ENCODE measurements at regions not wholly inside any gene's neighbourhood (a gene's known extent, or its start where the extent isn't known, plus 50 kb on each side); places are given as distances from the start of the nearest gene placed in this dataset.

DNA sequence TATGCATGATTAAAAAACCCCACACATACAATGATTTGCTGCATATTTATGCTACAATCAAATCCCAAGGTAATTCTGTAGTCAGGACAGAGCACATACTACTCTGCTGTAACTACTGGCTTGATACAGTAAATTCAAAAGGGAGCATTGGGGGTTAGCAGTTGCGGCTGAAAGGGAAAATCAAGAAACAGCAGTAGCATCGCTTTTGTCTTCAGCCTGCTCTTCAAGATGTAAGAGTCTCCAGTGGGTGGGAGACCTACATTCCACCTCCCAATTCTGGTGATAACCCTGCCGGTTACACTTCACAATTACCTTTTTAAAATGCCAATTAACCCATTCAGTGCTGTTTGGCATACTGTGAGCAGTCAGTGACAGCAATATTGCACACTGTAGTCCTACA is 259.4 kb downstream of the NR2F2 start:
- H3K9me2 ChIP-seq (ENCODE audit: insufficient read depth) = no peaks in the 10 kb centered on the region
- in situ Hi-C loops (cut with MboI) = loop anchor here (25.0 kb wide), 1 partner anchor 1328 kb away; no protein-coding TSS in a partner anchor
- H4K20me1 ChIP-seq (ENCODE audit: insufficient read depth) = no peaks in the 10 kb centered on the region
- H3K4me2 ChIP-seq (ENCODE audit: unreplicated experiment) = no peak overlapping the region
- no peaks in the 10 kb centered on the region for H3F3A ChIP-seq (ENCODE audit: insufficient read depth)
- TF ChIP-seq EZH2phosphoT487 (IDR thresholded peaks at IDR 0.05; ENCODE audit: insufficient read depth, low read depth) (no peak), EZH2 (IDR thresholded peaks at IDR 0.05; ENCODE audit: insufficient read depth, poor library complexity, severe bottlenecking) (no peak)
- H3K4me3 ChIP-seq = no peak overlapping the region
- no peak for DNase-seq
- H3K4me1 ChIP-seq (ENCODE audit: insufficient read depth) = no peaks in the 10 kb centered on the region
- H2AFZ ChIP-seq = no peak overlapping the region
- H3K9ac ChIP-seq = no peak overlapping the region
- 38 to 45% methylated on average over 3 of the region's 3 CpGs for WGBS, 2 experiments (ENCODE audit: low coverage in 1 of 2, low lambda C conversion rate in 2 of 2, missing lambda C conversion rate in 2 of 2)
- no peaks in the 10 kb centered on the region for H3K36me3 ChIP-seq (ENCODE audit: low read depth)
- H3K27me3 ChIP-seq (replicated peaks; ENCODE audit: insufficient read depth) = peaks cover 65% of the 10 kb centered on the region
- no peak overlapping the region for H3K27ac ChIP-seq
- H3K9me3 ChIP-seq (ENCODE audit: low read depth) = no peaks in the 10 kb centered on the region
- no peaks in the 10 kb centered on the region for H3K79me2 ChIP-seq (ENCODE audit: insufficient read depth)

DNA sequence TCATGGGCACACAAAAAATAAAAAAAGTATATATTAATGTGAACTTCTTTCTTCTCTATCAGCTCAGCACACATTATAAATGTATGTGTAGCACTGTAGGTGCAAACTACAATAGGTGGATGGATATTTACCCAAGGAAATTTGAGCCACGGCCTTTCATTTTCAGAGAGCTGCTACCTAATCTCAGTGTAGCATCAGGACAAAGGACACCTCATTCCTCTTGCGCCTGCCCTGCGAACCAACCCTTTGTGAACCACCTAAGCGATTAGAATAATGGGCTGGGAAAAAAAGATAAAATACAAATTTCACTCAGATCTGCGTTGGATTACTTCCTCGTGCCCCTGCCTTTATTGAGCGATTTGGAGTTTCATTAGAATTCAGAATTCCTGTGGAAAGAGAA is 263.2 kb downstream of the NR2F2 start:
- H3K79me2 ChIP-seq (ENCODE audit: insufficient read depth) = no peaks in the 10 kb centered on the region
- no peaks in the 10 kb centered on the region for H3K36me3 ChIP-seq (ENCODE audit: low read depth)
- no peak overlapping the region for H2AFZ ChIP-seq
- WGBS, 2 experiments (ENCODE audit: low coverage in 1 of 2, low lambda C conversion rate in 2 of 2, missing lambda C conversion rate in 2 of 2) = 34 to 37% methylated on average over 7 of the region's 7 CpGs
- no peaks in the 10 kb centered on the region for H3K9me2 ChIP-seq (ENCODE audit: insufficient read depth)
- no peak overlapping the region for H3K27ac ChIP-seq
- no peaks in the 10 kb centered on the region for H3F3A ChIP-seq (ENCODE audit: insufficient read depth)
- H3K27me3 ChIP-seq (replicated peaks; ENCODE audit: insufficient read depth) = peaks cover 54% of the 10 kb centered on the region
- no peak for TF ChIP-seq EZH2phosphoT487 (IDR thresholded peaks at IDR 0.05; ENCODE audit: insufficient read depth, low read depth)
- no peak for TF ChIP-seq EZH2 (IDR thresholded peaks at IDR 0.05; ENCODE audit: insufficient read depth, poor library complexity, severe bottlenecking)
- no peaks in the 10 kb centered on the region for H4K20me1 ChIP-seq (ENCODE audit: insufficient read depth)
- in situ Hi-C loops (cut with MboI) = loop anchor here (25.0 kb wide), 1 partner anchor 1331 kb away; no protein-coding TSS in a partner anchor
- no peak overlapping the region for H3K9ac ChIP-seq
- no peaks in the 10 kb centered on the region for H3K4me1 ChIP-seq (ENCODE audit: insufficient read depth)
- H3K4me3 ChIP-seq = no peak overlapping the region
- no peaks in the 10 kb centered on the region for H3K9me3 ChIP-seq (ENCODE audit: low read depth)
- H3K4me2 ChIP-seq (ENCODE audit: unreplicated experiment) = no peak overlapping the region
- no peak for DNase-seq

DNA sequence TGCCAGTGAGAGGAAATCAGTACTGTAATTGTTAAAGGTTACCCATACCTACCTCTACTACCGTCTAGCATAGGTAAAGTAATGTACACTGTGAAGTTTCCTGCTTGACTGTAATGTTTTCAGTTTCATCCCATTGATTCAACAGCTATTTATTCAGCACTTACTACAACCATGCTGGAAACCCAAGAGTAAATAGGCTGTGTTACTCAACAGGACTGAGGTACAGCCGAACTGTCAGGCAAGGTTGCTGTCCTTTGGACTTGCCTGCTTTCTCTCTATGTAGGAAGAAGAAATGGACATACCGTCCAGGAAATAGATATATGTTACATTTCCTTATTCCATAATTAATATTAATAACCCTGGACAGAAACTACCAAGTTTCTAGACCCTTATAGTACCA is 265.5 kb downstream of the NR2F2 start:
- Histone ChIP-seq H3K79me2 (ENCODE audit: insufficient read depth) (no peaks in the 10 kb centered on the region), H3K4me1 (ENCODE audit: insufficient read depth) (no peaks in the 10 kb centered on the region), H3K27me3 (replicated peaks; ENCODE audit: insufficient read depth) (peaks cover 38% of the 10 kb centered on the region), H2AFZ (no peak overlapping the region), H3K4me3 (no peak overlapping the region), H3K36me3 (ENCODE audit: low read depth) (no peaks in the 10 kb centered on the region), H3K9me3 (ENCODE audit: low read depth) (no peaks in the 10 kb centered on the region), H3K27ac (no peak overlapping the region), H4K20me1 (ENCODE audit: insufficient read depth) (no peaks in the 10 kb centered on the region), H3K9ac (no peak overlapping the region), H3K9me2 (ENCODE audit: insufficient read depth) (no peaks in the 10 kb centered on the region), H3K4me2 (ENCODE audit: unreplicated experiment) (no peak overlapping the region), H3F3A (ENCODE audit: insufficient read depth) (no peaks in the 10 kb centered on the region)
- 30 to 36% methylated on average over 3 of the region's 3 CpGs for WGBS, 2 experiments (ENCODE audit: low coverage in 1 of 2, low lambda C conversion rate in 2 of 2, missing lambda C conversion rate in 2 of 2)
- no peak for DNase-seq
- in situ Hi-C loops (cut with MboI) = loop anchor here (25.0 kb wide), 1 partner anchor 1334 kb away; no protein-coding TSS in a partner anchor
- no peak for TF ChIP-seq EZH2 (IDR thresholded peaks at IDR 0.05; ENCODE audit: insufficient read depth, poor library complexity, severe bottlenecking)
- no peak for TF ChIP-seq EZH2phosphoT487 (IDR thresholded peaks at IDR 0.05; ENCODE audit: insufficient read depth, low read depth)

DNA sequence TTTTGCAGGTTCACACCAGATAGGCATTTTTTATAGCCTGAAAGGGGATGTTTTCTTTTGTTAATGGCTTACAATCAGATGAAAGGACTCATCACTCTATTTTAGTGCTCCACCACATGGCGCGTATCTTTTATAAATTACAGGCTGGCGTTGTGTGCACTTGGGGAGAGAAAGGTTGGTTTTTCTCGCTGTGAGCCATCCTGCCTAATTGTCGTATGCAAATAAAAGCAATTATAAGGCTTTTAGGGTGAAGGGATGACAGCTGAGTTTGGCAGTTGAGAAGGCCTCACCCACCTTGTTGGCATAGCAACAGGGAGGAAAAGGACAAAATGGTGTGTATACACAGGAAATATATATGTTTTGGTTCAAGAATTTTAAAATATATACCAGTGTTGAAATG is 268.0 kb downstream of the NR2F2 start:
- H3F3A ChIP-seq (ENCODE audit: insufficient read depth) = no peaks in the 10 kb centered on the region
- H3K9me3 ChIP-seq (ENCODE audit: low read depth) = no peaks in the 10 kb centered on the region
- no peak overlapping the region for H2AFZ ChIP-seq
- no peaks in the 10 kb centered on the region for H3K36me3 ChIP-seq (ENCODE audit: low read depth)
- DNase-seq = no peak
- no peaks in the 10 kb centered on the region for H3K9me2 ChIP-seq (ENCODE audit: insufficient read depth)
- no peaks in the 10 kb centered on the region for H3K79me2 ChIP-seq (ENCODE audit: insufficient read depth)
- H3K27me3 ChIP-seq (replicated peaks; ENCODE audit: insufficient read depth) = peaks cover 22% of the 10 kb centered on the region; the same call in 1 of the 2 replicates
- no peak overlapping the region for H3K4me2 ChIP-seq (ENCODE audit: unreplicated experiment)
- in situ Hi-C loops (cut with MboI) = loop anchor here (25.0 kb wide), 1 partner anchor 1336 kb away; no protein-coding TSS in a partner anchor
- WGBS, 2 experiments (ENCODE audit: low coverage in 1 of 2, low lambda C conversion rate in 2 of 2, missing lambda C conversion rate in 2 of 2) = 9 to 12% methylated on average over 5 of the region's 5 CpGs
- no peak overlapping the region for H3K4me3 ChIP-seq
- TF ChIP-seq EZH2 (IDR thresholded peaks at IDR 0.05; ENCODE audit: insufficient read depth, poor library complexity, severe bottlenecking) (no peak), EZH2phosphoT487 (IDR thresholded peaks at IDR 0.05; ENCODE audit: insufficient read depth, low read depth) (no peak)
- H3K27ac ChIP-seq = no peak overlapping the region
- no peaks in the 10 kb centered on the region for H4K20me1 ChIP-seq (ENCODE audit: insufficient read depth)
- no peak overlapping the region for H3K9ac ChIP-seq
- H3K4me1 ChIP-seq (ENCODE audit: insufficient read depth) = no peaks in the 10 kb centered on the region

DNA sequence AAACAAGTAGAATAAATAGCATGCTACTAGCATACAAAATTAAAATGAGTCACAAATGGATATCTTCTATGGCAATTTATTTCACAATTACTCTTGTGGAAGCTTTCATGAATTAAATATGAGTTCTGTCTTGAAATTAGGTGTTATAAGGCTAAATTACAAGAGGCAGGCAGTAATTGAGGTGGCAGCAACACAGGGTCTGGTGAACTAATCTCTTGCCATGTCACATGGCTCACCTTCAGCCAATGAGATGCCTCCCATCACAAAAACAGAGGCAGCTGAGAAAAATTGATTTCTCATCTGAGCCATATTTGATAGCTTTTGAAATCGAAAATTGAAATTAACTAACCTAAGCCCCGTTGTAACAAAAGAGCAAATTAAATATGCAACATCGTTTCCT is 268.8 kb downstream of the NR2F2 start:
- no peak for DNase-seq
- Histone ChIP-seq H3K4me1 (ENCODE audit: insufficient read depth) (no peaks in the 10 kb centered on the region), H2AFZ (no peak overlapping the region), H3K9ac (no peak overlapping the region), H3K9me2 (ENCODE audit: insufficient read depth) (no peaks in the 10 kb centered on the region), H3K4me2 (ENCODE audit: unreplicated experiment) (no peak overlapping the region), H4K20me1 (ENCODE audit: insufficient read depth) (no peaks in the 10 kb centered on the region), H3K9me3 (ENCODE audit: low read depth) (no peaks in the 10 kb centered on the region), H3K27me3 (replicated peaks; ENCODE audit: insufficient read depth) (peaks cover 14% of the 10 kb centered on the region; the same call in 1 of the 2 replicates), H3K27ac (no peak overlapping the region), H3K4me3 (no peak overlapping the region), H3F3A (ENCODE audit: insufficient read depth) (no peaks in the 10 kb centered on the region), H3K36me3 (ENCODE audit: low read depth) (no peaks in the 10 kb centered on the region), H3K79me2 (ENCODE audit: insufficient read depth) (no peaks in the 10 kb centered on the region)
- WGBS, 2 experiments (ENCODE audit: low coverage in 1 of 2, low lambda C conversion rate in 2 of 2, missing lambda C conversion rate in 2 of 2) = 21 to 31% methylated on average over 3 of the region's 3 CpGs
- in situ Hi-C loops (cut with MboI) = loop anchor here (25.0 kb wide), 1 partner anchor 1337 kb away; no protein-coding TSS in a partner anchor
- TF ChIP-seq EZH2 (IDR thresholded peaks at IDR 0.05; ENCODE audit: insufficient read depth, poor library complexity, severe bottlenecking) = no peak
- no peak for TF ChIP-seq EZH2phosphoT487 (IDR thresholded peaks at IDR 0.05; ENCODE audit: insufficient read depth, low read depth)

Measured in GM23248 (cell line).